Testis (tissue), 2 donors: ENCODE measurements at regions not wholly inside any gene's neighbourhood (a gene's known extent, or its start where the extent isn't known, plus 50 kb on each side); places are given as distances from the start of the nearest gene placed in this dataset.

Experiments used
- POLR2A ChIP-seq: fragments of 450-650 bp; IDR thresholded peaks from one replicate; pipeline ENCODE4 v1.6.1; 2017; ENCODE audit warnings: antibody characterized with exemption, mild to moderate bottlenecking, moderate library complexity
- TF ChIP-seq, protein P1 (sequence below), 3 experiments: fragments of 450-650 bp in 2 of 3; fragments of 200-600 bp in 1 of 3; sonication (generic) in 1 of 3; IDR thresholded peaks; one replicate each; pipeline ENCODE4 v1.5.1; 2016 to 2019; ENCODE audit warnings: antibody characterized with exemption in 3 of 3, mild to moderate bottlenecking in 2 of 3, moderate library complexity in 1 of 3

DNA sequence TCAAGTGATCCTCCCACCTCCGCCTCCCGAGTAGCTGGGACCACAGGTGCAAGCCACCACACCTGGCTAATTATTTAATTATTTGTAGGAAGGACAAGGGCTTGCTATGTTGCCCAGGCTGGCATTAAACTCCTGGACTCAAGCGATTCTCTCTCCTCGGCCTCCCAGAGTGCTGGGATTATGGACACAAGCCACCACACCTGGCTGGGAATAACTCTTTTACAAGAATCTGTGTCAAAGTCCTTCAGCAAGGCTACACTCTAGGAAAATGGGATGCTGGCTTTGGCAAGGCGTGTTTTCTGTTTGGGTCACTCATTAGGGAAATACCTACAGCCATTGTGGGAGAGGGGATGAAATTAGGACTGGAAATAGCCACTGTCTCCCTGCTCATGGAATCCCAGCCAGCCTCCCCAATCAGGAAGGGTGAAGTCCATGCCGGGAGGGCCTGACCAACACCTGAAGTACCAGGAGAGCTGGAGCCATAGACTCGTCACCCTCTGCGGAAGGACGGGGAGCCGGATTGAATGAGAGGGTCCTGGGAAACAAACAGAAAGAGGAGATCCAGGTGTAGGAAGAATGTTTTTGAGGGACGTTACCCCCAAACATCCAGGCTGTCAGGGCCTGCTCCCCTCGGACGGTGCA lies 72.2 kb upstream of the MYL10 start:
- TF ChIP-seq, protein P1, sequence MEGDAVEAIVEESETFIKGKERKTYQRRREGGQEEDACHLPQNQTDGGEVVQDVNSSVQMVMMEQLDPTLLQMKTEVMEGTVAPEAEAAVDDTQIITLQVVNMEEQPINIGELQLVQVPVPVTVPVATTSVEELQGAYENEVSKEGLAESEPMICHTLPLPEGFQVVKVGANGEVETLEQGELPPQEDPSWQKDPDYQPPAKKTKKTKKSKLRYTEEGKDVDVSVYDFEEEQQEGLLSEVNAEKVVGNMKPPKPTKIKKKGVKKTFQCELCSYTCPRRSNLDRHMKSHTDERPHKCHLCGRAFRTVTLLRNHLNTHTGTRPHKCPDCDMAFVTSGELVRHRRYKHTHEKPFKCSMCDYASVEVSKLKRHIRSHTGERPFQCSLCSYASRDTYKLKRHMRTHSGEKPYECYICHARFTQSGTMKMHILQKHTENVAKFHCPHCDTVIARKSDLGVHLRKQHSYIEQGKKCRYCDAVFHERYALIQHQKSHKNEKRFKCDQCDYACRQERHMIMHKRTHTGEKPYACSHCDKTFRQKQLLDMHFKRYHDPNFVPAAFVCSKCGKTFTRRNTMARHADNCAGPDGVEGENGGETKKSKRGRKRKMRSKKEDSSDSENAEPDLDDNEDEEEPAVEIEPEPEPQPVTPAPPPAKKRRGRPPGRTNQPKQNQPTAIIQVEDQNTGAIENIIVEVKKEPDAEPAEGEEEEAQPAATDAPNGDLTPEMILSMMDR (IDR thresholded peaks at IDR 0.05): no peak
- TF ChIP-seq POLR2A: no peak
